ENCODE measurements at regions not wholly inside any gene's neighbourhood (a gene's known extent, or its start where the extent isn't known, plus 50 kb on each side); places are given as distances from the start of the nearest gene placed in this dataset.

DNA sequence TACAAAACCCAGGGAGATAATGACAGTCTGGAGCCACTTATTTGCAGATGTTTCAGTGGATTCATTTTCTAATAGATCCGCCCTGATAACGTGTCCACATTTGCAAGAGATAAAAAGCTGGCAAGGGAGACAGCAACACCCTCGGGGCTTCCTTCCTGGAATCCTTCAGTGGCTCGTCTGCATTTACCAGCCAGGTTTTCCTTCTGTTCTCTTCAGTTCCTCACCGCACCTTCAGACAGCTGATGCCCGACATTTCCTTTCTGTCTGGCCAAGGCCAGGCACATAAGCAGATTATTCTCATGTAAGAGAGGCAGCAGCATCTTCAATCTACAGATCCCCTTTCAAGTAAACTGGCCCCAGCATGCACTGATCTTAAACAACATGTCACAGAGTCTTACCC lies 56.2 kb upstream of the SPATA12 start:
- TF ChIP-seq, protein P1, sequence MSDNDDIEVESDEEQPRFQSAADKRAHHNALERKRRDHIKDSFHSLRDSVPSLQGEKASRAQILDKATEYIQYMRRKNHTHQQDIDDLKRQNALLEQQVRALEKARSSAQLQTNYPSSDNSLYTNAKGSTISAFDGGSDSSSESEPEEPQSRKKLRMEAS (IDR thresholded peaks at IDR 0.05; ENCODE audit: low read depth, low read length), result no peak
- TF ChIP-seq MYC (IDR thresholded peaks at IDR 0.05; ENCODE audit: low read depth, low read length), result no peak
- TF ChIP-seq POLR2A (IDR thresholded peaks at IDR 0.05; ENCODE audit: extremely low read depth, insufficient read length), result no peak
- TF ChIP-seq, protein P2, sequence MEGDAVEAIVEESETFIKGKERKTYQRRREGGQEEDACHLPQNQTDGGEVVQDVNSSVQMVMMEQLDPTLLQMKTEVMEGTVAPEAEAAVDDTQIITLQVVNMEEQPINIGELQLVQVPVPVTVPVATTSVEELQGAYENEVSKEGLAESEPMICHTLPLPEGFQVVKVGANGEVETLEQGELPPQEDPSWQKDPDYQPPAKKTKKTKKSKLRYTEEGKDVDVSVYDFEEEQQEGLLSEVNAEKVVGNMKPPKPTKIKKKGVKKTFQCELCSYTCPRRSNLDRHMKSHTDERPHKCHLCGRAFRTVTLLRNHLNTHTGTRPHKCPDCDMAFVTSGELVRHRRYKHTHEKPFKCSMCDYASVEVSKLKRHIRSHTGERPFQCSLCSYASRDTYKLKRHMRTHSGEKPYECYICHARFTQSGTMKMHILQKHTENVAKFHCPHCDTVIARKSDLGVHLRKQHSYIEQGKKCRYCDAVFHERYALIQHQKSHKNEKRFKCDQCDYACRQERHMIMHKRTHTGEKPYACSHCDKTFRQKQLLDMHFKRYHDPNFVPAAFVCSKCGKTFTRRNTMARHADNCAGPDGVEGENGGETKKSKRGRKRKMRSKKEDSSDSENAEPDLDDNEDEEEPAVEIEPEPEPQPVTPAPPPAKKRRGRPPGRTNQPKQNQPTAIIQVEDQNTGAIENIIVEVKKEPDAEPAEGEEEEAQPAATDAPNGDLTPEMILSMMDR (IDR thresholded peaks at IDR 0.05; ENCODE audit: low read depth, low read length), result no peak
- no peak for DNase-seq (ENCODE audit: low read depth)

DNA sequence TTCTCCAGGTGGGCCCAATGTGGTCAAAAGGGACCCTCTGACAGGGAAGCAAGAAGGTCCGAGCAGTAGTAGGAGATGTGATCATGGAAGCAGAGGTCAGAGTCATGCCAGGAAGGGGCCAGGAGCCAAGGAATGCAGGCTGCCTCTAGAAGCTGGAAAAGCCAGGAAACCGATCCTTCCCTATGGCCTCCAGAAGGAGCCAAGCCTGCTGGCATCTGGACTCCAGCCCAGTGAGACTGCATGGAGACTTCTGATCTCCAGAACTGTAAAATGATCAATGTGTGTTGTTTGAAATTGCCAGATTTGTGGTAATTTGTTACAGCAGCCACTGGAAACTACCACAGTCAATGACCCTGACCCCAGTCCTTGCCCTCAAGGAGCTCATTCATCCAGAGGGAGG lies 56.8 kb upstream of the SPATA12 start:
- no peak for DNase-seq (ENCODE audit: low read depth)
- H3K4me3 ChIP-seq (ENCODE audit: low read depth, low read length), result no peak overlapping the region
- TF ChIP-seq POLR2A (IDR thresholded peaks at IDR 0.05; ENCODE audit: extremely low read depth, insufficient read length), result no peak
- no peak for TF ChIP-seq MYC (IDR thresholded peaks at IDR 0.05; ENCODE audit: low read depth, low read length)
- TF ChIP-seq, protein P1 (IDR thresholded peaks at IDR 0.05; ENCODE audit: low read depth, low read length), result no peak
- TF ChIP-seq, protein P2 (IDR thresholded peaks at IDR 0.05; ENCODE audit: low read depth, low read length), result no peak

More for the DNA sequence above, 56.2 kb upstream of the SPATA12 start:
- no peak overlapping the region for H3K4me3 ChIP-seq (ENCODE audit: low read depth, low read length)

DNA sequence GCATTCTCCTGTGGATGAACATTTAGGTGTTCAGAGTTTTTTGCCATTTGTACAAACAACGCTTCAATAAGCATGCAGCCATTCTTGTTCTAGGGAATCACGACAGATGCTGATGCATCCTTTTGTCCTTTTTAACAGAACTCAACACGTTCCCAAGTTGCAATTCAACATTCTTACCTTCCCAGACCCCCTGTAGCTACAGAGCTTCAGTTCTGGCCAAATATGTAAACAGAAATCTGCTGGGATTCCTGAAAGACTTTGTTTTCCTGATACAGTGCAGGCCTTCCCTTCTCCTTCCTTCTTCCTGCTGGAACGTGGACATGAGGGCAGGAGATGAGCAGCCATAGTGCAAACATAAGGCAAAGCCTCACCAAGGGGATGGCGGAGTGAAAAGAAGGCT lies 59.1 kb upstream of the SPATA12 start:
- H3K4me3 ChIP-seq (ENCODE audit: low read depth, low read length), result no peak overlapping the region
- TF ChIP-seq, protein P1 (IDR thresholded peaks at IDR 0.05; ENCODE audit: low read depth, low read length), result no peak
- TF ChIP-seq POLR2A (IDR thresholded peaks at IDR 0.05; ENCODE audit: extremely low read depth, insufficient read length) (no peak), MYC (IDR thresholded peaks at IDR 0.05; ENCODE audit: low read depth, low read length) (no peak)
- DNase-seq (ENCODE audit: low read depth), result no peak

DNA sequence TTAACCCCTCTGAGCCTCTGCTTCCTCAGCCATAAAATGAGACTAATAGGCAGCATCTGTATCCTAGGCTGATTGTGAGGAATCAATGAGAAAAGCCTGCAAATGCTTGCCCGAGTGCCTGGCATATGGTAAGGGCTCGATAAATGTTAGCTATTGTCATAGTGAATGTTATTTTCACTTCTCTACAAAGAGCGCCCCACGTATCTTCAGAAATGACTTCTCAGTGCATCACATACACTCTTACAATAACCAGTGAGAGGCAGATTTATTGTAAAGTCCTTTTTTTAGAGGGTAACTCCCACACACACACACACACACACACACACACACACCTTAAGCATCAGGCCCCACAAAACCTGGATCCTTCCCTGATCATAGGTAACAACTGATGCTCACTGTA lies 60.5 kb upstream of the SPATA12 start:
- no peak for TF ChIP-seq POLR2A (IDR thresholded peaks at IDR 0.05; ENCODE audit: extremely low read depth, insufficient read length)
- TF ChIP-seq, protein P2 (IDR thresholded peaks at IDR 0.05; ENCODE audit: low read depth, low read length), result no peak
- TF ChIP-seq, protein P1 (IDR thresholded peaks at IDR 0.05; ENCODE audit: low read depth, low read length), result no peak
- TF ChIP-seq MYC (IDR thresholded peaks at IDR 0.05; ENCODE audit: low read depth, low read length), result no peak
- no peak for DNase-seq (ENCODE audit: low read depth)
- no peak overlapping the region for H3K4me3 ChIP-seq (ENCODE audit: low read depth, low read length)

DNA sequence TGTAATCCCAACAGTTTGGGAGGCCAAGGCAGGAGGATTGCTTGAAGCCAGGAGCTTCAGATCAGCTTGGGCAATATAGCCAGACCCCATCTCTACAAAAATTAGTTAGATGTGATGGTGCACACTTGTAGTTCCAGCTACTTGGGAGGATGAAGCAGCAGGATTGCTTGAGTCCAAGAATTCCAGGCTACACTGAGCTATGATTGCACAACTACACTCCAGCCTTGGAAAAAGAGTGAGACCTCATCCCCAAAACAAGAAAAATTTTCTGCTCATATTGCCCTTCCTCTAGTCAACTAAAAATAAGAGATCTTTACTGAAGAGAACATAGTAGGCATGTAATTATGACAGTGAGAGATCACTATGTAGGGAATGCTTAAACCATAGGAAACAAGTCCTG lies 60.9 kb upstream of the SPATA12 start:
- no peak overlapping the region for H3K4me3 ChIP-seq (ENCODE audit: low read depth, low read length)
- no peak for DNase-seq (ENCODE audit: low read depth)
- TF ChIP-seq, protein P2 (IDR thresholded peaks at IDR 0.05; ENCODE audit: low read depth, low read length), result no peak
- no peak for TF ChIP-seq MYC (IDR thresholded peaks at IDR 0.05; ENCODE audit: low read depth, low read length)
- TF ChIP-seq, protein P1 (IDR thresholded peaks at IDR 0.05; ENCODE audit: low read depth, low read length), result no peak
- TF ChIP-seq POLR2A (IDR thresholded peaks at IDR 0.05; ENCODE audit: extremely low read depth, insufficient read length), result no peak

DNA sequence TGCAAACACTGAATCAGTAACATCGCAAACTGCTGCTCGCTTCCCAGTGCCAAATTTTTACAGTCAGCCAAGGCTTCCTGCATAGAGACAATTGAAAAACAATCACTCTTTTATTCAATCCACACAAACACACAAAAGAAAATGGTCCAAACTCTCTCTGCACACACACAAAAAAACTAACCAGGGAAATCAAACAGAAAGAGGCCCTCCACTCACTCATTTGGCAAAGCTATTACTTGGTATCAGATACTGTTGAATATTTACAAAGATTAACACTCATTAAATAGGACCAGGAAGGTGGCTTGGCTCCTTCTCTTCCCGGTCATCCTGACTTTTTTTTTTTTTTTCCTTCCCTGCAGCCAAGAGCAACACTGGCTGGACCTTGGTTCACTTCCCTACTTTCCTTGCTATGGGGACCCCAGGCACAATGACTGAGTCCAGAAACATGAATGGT lies 62.4 kb upstream of the SPATA12 start:
- no peak for DNase-seq (ENCODE audit: low read depth)
- no peak overlapping the region for H3K4me3 ChIP-seq (ENCODE audit: low read depth, low read length)
- TF ChIP-seq MYC (IDR thresholded peaks at IDR 0.05; ENCODE audit: low read depth, low read length) (no peak), POLR2A (IDR thresholded peaks at IDR 0.05; ENCODE audit: extremely low read depth, insufficient read length) (no peak)
- TF ChIP-seq, protein P1 (IDR thresholded peaks at IDR 0.05; ENCODE audit: low read depth, low read length), result no peak
- TF ChIP-seq, protein P2 (IDR thresholded peaks at IDR 0.05; ENCODE audit: low read depth, low read length), result no peak

Data from NB4 (cell line).